ENCODE measurements at regions not wholly inside any gene's neighbourhood (a gene's known extent, or its start where the extent isn't known, plus 50 kb on each side); places are given as distances from the start of the nearest gene placed in this dataset.

DNA sequence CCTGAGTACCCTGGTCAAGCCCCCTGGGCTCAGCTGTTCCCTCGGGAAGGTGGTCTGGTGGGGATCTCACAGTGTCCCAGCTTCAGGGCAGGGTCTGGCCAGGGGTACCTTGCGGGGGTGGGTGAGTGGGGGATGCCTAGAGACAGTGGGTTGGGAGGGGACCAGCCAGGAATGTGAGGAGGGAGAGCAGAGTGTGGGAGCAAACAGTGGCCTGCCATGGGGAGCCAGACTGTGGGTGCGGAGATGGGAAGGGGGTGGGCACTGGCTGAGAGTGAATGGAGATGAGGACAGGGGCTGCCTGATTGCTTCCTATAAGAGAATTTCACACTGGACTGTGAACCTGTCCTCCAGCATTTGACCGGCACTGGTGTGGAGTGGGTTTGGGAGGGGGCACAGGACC is 95.1 kb downstream of the VEGFA start:
- no peak overlapping the region for H3K4me3 ChIP-seq (ENCODE audit: low read depth, low read length)
- no peak for DNase-seq (ENCODE audit: low read depth)
- no peak for TF ChIP-seq CTCF (conservative IDR thresholded peaks at IDR 0.05; ENCODE audit: low read depth, low read length)

- no peak for TF ChIP-seq CTCF (conservative IDR thresholded peaks at IDR 0.05; ENCODE audit: low read depth, low read length)
- DNase-seq (ENCODE audit: low read depth), result no peak
These were observed 92.9 kb downstream of the VEGFA start for GRCh38 chr6:43862925-43863324.

DNA sequence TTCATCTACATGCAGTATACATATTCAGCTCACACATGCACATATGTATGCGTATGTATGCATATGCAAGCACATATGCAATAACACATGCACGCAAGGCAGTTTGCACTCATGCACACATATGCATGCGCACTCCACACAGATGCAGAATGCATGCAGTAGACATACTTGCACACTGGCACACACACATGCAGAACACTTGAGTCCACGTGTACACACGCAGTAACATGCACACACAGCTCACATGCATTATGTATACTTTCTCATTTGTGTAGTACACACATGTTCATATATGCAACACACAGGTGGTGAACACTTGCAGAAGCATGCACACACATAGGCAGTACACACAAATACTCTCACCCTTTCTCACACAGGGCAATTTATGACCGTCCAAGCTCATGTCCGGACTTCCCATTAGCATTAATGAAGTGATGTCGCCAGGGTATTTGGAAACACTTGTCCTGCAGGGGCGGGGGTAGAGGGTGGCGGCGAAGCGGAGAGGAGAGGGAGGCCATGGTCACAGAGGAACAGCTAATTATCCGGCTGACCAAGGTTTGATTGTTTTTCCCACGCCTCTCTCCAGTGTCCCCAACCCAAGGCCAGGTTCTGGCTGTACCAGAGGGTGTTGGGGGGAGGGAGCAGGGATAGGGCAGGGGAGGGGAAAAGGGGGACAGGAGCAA is 91.3 kb downstream of the VEGFA start:
- TF ChIP-seq CTCF (conservative IDR thresholded peaks at IDR 0.05; ENCODE audit: low read depth, low read length), result no peak
- no peak for DNase-seq (ENCODE audit: low read depth)
- no peak overlapping the region for H3K4me3 ChIP-seq (ENCODE audit: low read depth, low read length)

More at GRCh38 chr6:43862925-43863324, 92.9 kb downstream of the VEGFA start:
- no peak overlapping the region for H3K4me3 ChIP-seq (ENCODE audit: low read depth, low read length)

- H3K4me3 ChIP-seq (ENCODE audit: low read depth, low read length), result no peak overlapping the region
- TF ChIP-seq CTCF (conservative IDR thresholded peaks at IDR 0.05; ENCODE audit: low read depth, low read length), result no peak
- no peak for DNase-seq (ENCODE audit: low read depth)
These were observed 90.3 kb downstream of the VEGFA start for GRCh38 chr6:43860285-43860684.

GRCh38 chr6:43859213-43859612 is 89.2 kb downstream of the VEGFA start:
- DNase-seq (ENCODE audit: low read depth), result no peak
- H3K4me3 ChIP-seq (ENCODE audit: low read depth, low read length), result no peak overlapping the region
- TF ChIP-seq CTCF (conservative IDR thresholded peaks at IDR 0.05; ENCODE audit: low read depth, low read length), result no peak

GRCh38 chr6:43858161-43859153 is 88.4 kb downstream of the VEGFA start:
- H3K4me3 ChIP-seq (ENCODE audit: low read depth, low read length), result no peak overlapping the region
- TF ChIP-seq CTCF (conservative IDR thresholded peaks at IDR 0.05; ENCODE audit: low read depth, low read length), result no peak
- no peak for DNase-seq (ENCODE audit: low read depth)
